HepG2 (cell line): ENCODE measurements at regions not wholly inside any gene's neighbourhood (a gene's known extent, or its start where the extent isn't known, plus 50 kb on each side); places are given as distances from the start of the nearest gene placed in this dataset.

Experiments
- EZH2 ChIP-seq: conservative IDR thresholded peaks from 2 replicates; pipeline ENCODE4 v1.6.1; 2012; ENCODE audit warnings: mild to moderate bottlenecking, low read depth, low read length, moderate library complexity
- MAX ChIP-seq: IDR thresholded peaks from 2 replicates; pipeline ENCODE4 v1.6.1; 2012; ENCODE audit warnings: inconsistent platforms
- ZNF510 ChIP-seq: sonication (generic); formaldehyde crosslinking; IDR thresholded peaks from 2 replicates; pipeline ENCODE4 v1.4.0; 2020; ENCODE audit warnings: low read depth, mild to moderate bottlenecking, missing genetic modification reagents
- ZSCAN9 ChIP-seq: IDR thresholded peaks from 2 replicates; pipeline ENCODE4 v1.6.1; 2016; ENCODE audit warnings: borderline replicate concordance

- TF ChIP-seq MAX (no peak), ZNF510 (CRISPR knock-in tag) (no peak), ZSCAN9 (CRISPR knock-in tag) (no peak), EZH2 (no peak)
These were observed 972.1 kb downstream of the SLITRK5 start for GRCh38 chr13:88643233-88643632.
